Breast epithelium (tissue), 3 donors: ENCODE measurements at regions not wholly inside any gene's neighbourhood (a gene's known extent, or its start where the extent isn't known, plus 50 kb on each side); places are given as distances from the start of the nearest gene placed in this dataset.

ENCODE experiments used
- CTCF ChIP-seq, 3 donors: fragments of 450-650 bp; IDR thresholded peaks; one replicate each; pipeline ENCODE4 v1.5.1; 2016 to 2017; ENCODE audit warnings: antibody characterized with exemption in 3 of 3, mild to moderate bottlenecking in 3 of 3, moderate library complexity in 3 of 3
- POLR2A ChIP-seq: fragments of 450-650 bp; IDR thresholded peaks from one replicate; pipeline ENCODE4 v1.6.1; 2016; ENCODE audit warnings: antibody characterized with exemption, mild to moderate bottlenecking, moderate library complexity

GRCh38 chrX:9204560-9204959, 170.6 kb upstream of the FAM9B start:
- TF ChIP-seq CTCF (IDR thresholded peaks at IDR 0.05) = no peak
- no peak for TF ChIP-seq POLR2A
